Hepatocyte (in vitro differentiated cells): ENCODE measurements at regions not wholly inside any gene's neighbourhood (a gene's known extent, or its start where the extent isn't known, plus 50 kb on each side); places are given as distances from the start of the nearest gene placed in this dataset.

Experiments
- EZH2phosphoT487 ChIP-seq: fragments of 200-600 bp; sonication (generic); IDR thresholded peaks from one replicate; pipeline ENCODE4 v1.6.1; 2018; ENCODE audit warnings: antibody characterized with exemption, mild to moderate bottlenecking, low read depth, moderate library complexity; ENCODE audit not compliant: unreplicated experiment, severe bottlenecking
- TF ChIP-seq, protein P1 (sequence below): fragments of 200-600 bp; sonication (generic); IDR thresholded peaks from 2 replicates; pipeline ENCODE4 v1.5.1; 2016; ENCODE audit warnings: antibody characterized with exemption, mild to moderate bottlenecking; ENCODE audit not compliant: poor library complexity

DNA sequence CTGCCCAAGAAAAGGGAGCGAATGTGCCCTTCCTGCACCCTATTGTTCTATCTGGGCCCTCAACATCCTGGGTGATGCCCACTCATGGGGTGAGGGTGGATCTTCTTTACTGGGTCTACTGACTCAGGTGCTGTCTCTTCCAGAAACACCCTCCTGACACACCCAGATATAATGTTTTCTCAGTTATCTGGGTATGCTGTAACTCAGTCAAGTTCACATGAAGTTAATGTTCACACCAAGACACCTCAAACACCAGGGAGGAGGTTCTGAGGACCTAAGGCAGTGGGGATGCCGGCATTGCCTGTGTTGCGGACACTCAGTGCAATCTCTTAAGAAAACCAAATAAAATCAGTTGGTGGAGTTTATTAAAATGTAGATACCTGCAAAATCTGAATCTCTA is 500.9 kb downstream of the BCL11A start:
- TF ChIP-seq, protein P1, sequence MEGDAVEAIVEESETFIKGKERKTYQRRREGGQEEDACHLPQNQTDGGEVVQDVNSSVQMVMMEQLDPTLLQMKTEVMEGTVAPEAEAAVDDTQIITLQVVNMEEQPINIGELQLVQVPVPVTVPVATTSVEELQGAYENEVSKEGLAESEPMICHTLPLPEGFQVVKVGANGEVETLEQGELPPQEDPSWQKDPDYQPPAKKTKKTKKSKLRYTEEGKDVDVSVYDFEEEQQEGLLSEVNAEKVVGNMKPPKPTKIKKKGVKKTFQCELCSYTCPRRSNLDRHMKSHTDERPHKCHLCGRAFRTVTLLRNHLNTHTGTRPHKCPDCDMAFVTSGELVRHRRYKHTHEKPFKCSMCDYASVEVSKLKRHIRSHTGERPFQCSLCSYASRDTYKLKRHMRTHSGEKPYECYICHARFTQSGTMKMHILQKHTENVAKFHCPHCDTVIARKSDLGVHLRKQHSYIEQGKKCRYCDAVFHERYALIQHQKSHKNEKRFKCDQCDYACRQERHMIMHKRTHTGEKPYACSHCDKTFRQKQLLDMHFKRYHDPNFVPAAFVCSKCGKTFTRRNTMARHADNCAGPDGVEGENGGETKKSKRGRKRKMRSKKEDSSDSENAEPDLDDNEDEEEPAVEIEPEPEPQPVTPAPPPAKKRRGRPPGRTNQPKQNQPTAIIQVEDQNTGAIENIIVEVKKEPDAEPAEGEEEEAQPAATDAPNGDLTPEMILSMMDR, result no peak
- TF ChIP-seq EZH2phosphoT487, result no peak
